ENCODE measurements at regions not wholly inside any gene's neighbourhood (a gene's known extent, or its start where the extent isn't known, plus 50 kb on each side); places are given as distances from the start of the nearest gene placed in this dataset.

DNA sequence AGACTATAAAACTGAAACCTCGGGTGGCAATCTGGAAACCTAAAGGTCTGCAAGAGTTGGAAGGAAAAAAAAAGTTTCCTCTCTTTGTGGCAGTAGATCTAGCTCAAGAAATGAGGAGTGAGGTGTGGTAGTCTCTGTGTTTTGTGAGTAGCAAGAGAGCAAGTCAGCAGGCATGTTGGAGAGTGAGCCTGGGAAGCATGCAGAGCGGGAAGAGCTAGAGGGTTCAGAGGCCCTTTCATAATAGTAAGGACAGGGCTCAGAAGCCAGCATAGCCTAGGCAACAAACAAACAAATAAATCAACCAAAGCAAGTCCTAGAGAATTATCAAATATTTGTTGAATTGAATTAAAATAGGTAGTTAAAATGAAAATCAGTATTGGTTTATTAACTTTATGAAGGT, 189.7 kb upstream of the CBLB start:
- TF ChIP-seq YY1 (IDR thresholded peaks at IDR 0.05; ENCODE audit: insufficient read depth, insufficient read length) (no peak), ZNF274 (IDR thresholded peaks at IDR 0.05; ENCODE audit: low read depth, low read length) (no peak), SUZ12 (IDR thresholded peaks at IDR 0.05; ENCODE audit: extremely low read depth, insufficient read depth, insufficient read length) (no peak)
